SK-N-SH (cell line): ENCODE measurements at regions not wholly inside any gene's neighbourhood (a gene's known extent, or its start where the extent isn't known, plus 50 kb on each side); places are given as distances from the start of the nearest gene placed in this dataset.

ENCODE experiments used
- CTCF ChIA-PET: fragments of 300-600, 350-600 bp; formaldehyde crosslinking; extraction: SDS; loops from one replicate; lab custom pipeline; 2021; lab: Yijun Ruan, JAX
- POLR2A ChIA-PET: fragments of 350-600 bp; sonication (Branson Sonifier 250); formaldehyde crosslinking; extraction: SDS; loops from one replicate; lab custom pipeline; 2020; ENCODE audit warnings: antibody characterized with exemption, inconsistent platforms; lab: Yijun Ruan, JAX
- DNase-seq: peaks from one replicate; pipeline ENCODE4 v3.0.0; 2012
- H2AFZ ChIP-seq: fragments of 200-600 bp; sonication (generic); 2 replicates; pipeline ENCODE4 v1.8.1; 2016; ENCODE audit warnings: antibody characterized with exemption, mild to moderate bottlenecking, low read depth
- H3F3A ChIP-seq: fragments of 200-600 bp; sonication (generic); replicated peaks from 2 replicates; pipeline ENCODE3; 2016; ENCODE audit warnings: antibody characterized with exemption, mild to moderate bottlenecking; ENCODE audit not compliant: insufficient read depth
- H3K27ac ChIP-seq, 2 experiments: fragments of 200-500 bp in 1 of 2; fragments of 200-600 bp in 1 of 2; sonication (Bioruptor generic) in 1 of 2; sonication (generic), shearing (Covaris generic) in 1 of 2; 2 replicates each; pipeline versions ENCODE4 v1.5.1 to v1.6.1; 2014 to 2016; ENCODE audit warnings: low read depth in 2 of 2, inconsistent platforms in 1 of 2, low read length in 1 of 2, mild to moderate bottlenecking in 1 of 2, mixed read lengths in 1 of 2
- H3K27me3 ChIP-seq: fragments of 200-600 bp; sonication (generic), shearing (Covaris generic); 2 replicates; pipeline ENCODE4 v1.6.1; 2016; ENCODE audit warnings: mixed run types; ENCODE audit not compliant: insufficient read depth
- H3K36me3 ChIP-seq, 2 experiments: fragments of 200-500 bp in 1 of 2; fragments of 200-600 bp in 1 of 2; sonication (Bioruptor generic) in 1 of 2; sonication (generic) in 1 of 2; replicated peaks in 1 of 2; 2 replicates each; pipeline versions ENCODE3 to v1.5.1; 2014 to 2016; ENCODE audit warnings: low read length in 1 of 2, mild to moderate bottlenecking in 1 of 2; ENCODE audit not compliant: insufficient read depth in 2 of 2, control insufficient read depth in 1 of 2
- H3K4me1 ChIP-seq, 2 experiments: fragments of 200-500 bp in 1 of 2; fragments of 200-600 bp in 1 of 2; sonication (Bioruptor generic) in 1 of 2; sonication (generic), shearing (Covaris generic) in 1 of 2; 2 replicates each; pipeline versions ENCODE4 v1.5.1 to v1.6.1; 2014 to 2016; ENCODE audit warnings: low read depth in 1 of 2, low read length in 1 of 2, mixed run types in 1 of 2; ENCODE audit not compliant: insufficient read depth in 2 of 2, control insufficient read depth in 1 of 2
- H3K4me2 ChIP-seq: fragments of 200-600 bp; sonication (generic), shearing (Covaris generic); 2 replicates; pipeline ENCODE4 v1.6.1; 2017; ENCODE audit warnings: mixed run types
- H3K4me3 ChIP-seq, 2 experiments: fragments of 200-500 bp in 1 of 2; fragments of 200-600 bp in 1 of 2; sonication (Bioruptor generic) in 1 of 2; sonication (generic), shearing (Covaris generic) in 1 of 2; 2 replicates each; pipeline versions ENCODE4 v1.5.1 to v1.8.1; 2014 to 2016; ENCODE audit warnings: low read depth in 2 of 2, inconsistent platforms in 1 of 2, low read length in 1 of 2, mild to moderate bottlenecking in 1 of 2, mixed read lengths in 1 of 2, moderate library complexity in 1 of 2
- H3K79me2 ChIP-seq: fragments of 200-600 bp; sonication (generic); 2 replicates; pipeline ENCODE4 v1.8.1; 2017; ENCODE audit warnings: mild to moderate bottlenecking; ENCODE audit not compliant: insufficient read depth
- H3K9ac ChIP-seq: fragments of 200-600 bp; sonication (generic); 2 replicates; pipeline ENCODE4 v1.6.1; 2017; ENCODE audit warnings: mixed run types
- H3K9me2 ChIP-seq: fragments of 200-600 bp; sonication (generic); 2 replicates; pipeline ENCODE4 v1.6.1; 2017; ENCODE audit warnings: mixed run types
- H3K9me3 ChIP-seq: fragments of 200-600 bp; sonication (generic); 2 replicates; pipeline ENCODE4 v1.6.1; 2017; ENCODE audit warnings: mixed run types, mild to moderate bottlenecking, moderate library complexity
- H4K20me1 ChIP-seq: fragments of 200-600 bp; sonication (generic); 2 replicates; pipeline ENCODE4 v1.6.1; 2017; ENCODE audit warnings: mild to moderate bottlenecking, mixed run types; ENCODE audit not compliant: insufficient read depth
- CHD2 ChIP-seq: fragments of 150-350 bp; IDR thresholded peaks from 2 replicates; pipeline ENCODE4 v1.6.1; 2018; ENCODE audit warnings: low read length; ENCODE audit not compliant: partially characterized antibody
- FOSL2 ChIP-seq: IDR thresholded peaks from 2 replicates; pipeline ENCODE4 v1.4.0; 2012; ENCODE audit warnings: low read depth, mild to moderate bottlenecking, moderate library complexity, borderline replicate concordance
- FOXM1 ChIP-seq: IDR thresholded peaks from 2 replicates; pipeline ENCODE4 v1.4.0; 2012; ENCODE audit warnings: low read depth, mild to moderate bottlenecking
- GATA2 ChIP-seq: sonication (generic); formaldehyde crosslinking; IDR thresholded peaks from 2 replicates; pipeline ENCODE4 v1.5.0; 2020; ENCODE audit warnings: mild to moderate bottlenecking, missing genetic modification reagents
- JUND ChIP-seq: IDR thresholded peaks from 2 replicates; pipeline ENCODE4 v1.4.0; 2012
- MXI1 ChIP-seq: IDR thresholded peaks from 2 replicates; pipeline ENCODE4 v1.6.1; 2012; ENCODE audit warnings: mild to moderate bottlenecking, low read depth, low read length, improper control_type of control experiment
- POLR2AphosphoS5 ChIP-seq: IDR thresholded peaks from 2 replicates; pipeline ENCODE4 v1.6.1; 2012; ENCODE audit warnings: low read depth, low read length
- RCOR1 ChIP-seq: fragments of 150-350 bp; IDR thresholded peaks from 2 replicates; pipeline ENCODE4 v1.6.1; 2017; ENCODE audit warnings: antibody characterized with exemption, low read length
- RFX5 ChIP-seq: IDR thresholded peaks from 2 replicates; pipeline ENCODE4 v1.6.1; 2012; ENCODE audit warnings: mild to moderate bottlenecking, improper control_type of control experiment, low read length
- SMC3 ChIP-seq: IDR thresholded peaks from 2 replicates; pipeline ENCODE4 v1.6.1; 2012; ENCODE audit warnings: low read depth, low read length, improper control_type of control experiment
- TCF12 ChIP-seq: IDR thresholded peaks from 2 replicates; pipeline ENCODE4 v1.4.0; 2012
- TEAD4 ChIP-seq: IDR thresholded peaks from 2 replicates; pipeline ENCODE4 v1.4.0; 2012; ENCODE audit warnings: mild to moderate bottlenecking, borderline replicate concordance; ENCODE audit not compliant: insufficient read depth
- WGBS: methylation state at CpG from one replicate; pipeline ENCODE4 v1.1.6; 2017; ENCODE audit warnings: low lambda C conversion rate; 5-methylcytosine and 5-hydroxymethylcytosine counted together
- TF ChIP-seq, protein P1 (sequence below): IDR thresholded peaks from 2 replicates; pipeline ENCODE4 v1.4.0; 2012; ENCODE audit warnings: low read depth, borderline replicate concordance
- TF ChIP-seq, protein P2 (sequence below): IDR thresholded peaks from 2 replicates; pipeline ENCODE4 v1.4.0; 2012; ENCODE audit warnings: low read depth, borderline replicate concordance
- TF ChIP-seq, protein P3 (sequence below): IDR thresholded peaks from 2 replicates; pipeline ENCODE4 v1.6.1; 2012; ENCODE audit warnings: mild to moderate bottlenecking, low read depth, low read length, moderate library complexity
- TF ChIP-seq, protein P4 (sequence below): fragments of 150-350 bp; IDR thresholded peaks from 2 replicates; pipeline ENCODE4 v1.6.1; 2016; ENCODE audit warnings: mild to moderate bottlenecking, low read depth, low read length
- TF ChIP-seq, protein P5 (sequence below): IDR thresholded peaks from 2 replicates; pipeline ENCODE4; 2012

DNA sequence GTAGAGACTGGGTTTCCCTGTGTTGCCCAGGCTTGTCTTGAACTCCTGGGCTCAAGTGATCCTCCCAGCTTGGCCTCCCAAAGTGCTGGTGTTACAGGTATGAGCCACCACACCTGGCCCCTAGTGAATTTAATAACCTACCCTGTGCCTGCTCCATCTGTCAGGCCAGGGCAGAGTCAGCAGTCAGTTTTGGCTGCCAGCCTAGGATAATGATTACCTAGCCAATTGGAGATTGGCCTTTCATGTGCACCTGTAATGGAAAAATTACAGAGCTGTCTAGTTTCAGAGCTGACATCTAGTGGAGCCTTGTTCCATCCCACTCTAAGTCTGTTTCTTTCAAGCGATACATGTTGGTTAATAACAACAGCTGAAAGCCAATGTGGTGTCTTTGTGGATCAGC is 92.0 kb downstream of the DIRAS3 start:
- H3F3A ChIP-seq = no peaks in the 10 kb centered on the region
- H3K27ac ChIP-seq = no peak overlapping the region
- ChIA-PET CTCF (interaction anchor here (1.1 to 1.4 kb wide), 2 partner anchors 9 to 51 kb away, joined by 3 read pairs; no protein-coding TSS in a partner anchor), POLR2A (no interaction called here)
- no peak overlapping the region for H2AFZ ChIP-seq
- H3K27me3 ChIP-seq = no peaks in the 10 kb centered on the region
- H3K9me3 ChIP-seq = 0 out of 2 replicates have a peak, but pooled peaks cover 1% of the 10 kb centered on the region
- WGBS = 100% methylated on average over 1 of the region's 1 CpG
- no peaks in the 10 kb centered on the region for H3K79me2 ChIP-seq
- peaks cover 0 to 11% of the 10 kb centered on the region in 2 experiments; a peak in 2 of 4 replicates for H3K4me1 ChIP-seq
- no peaks in the 10 kb centered on the region for H4K20me1 ChIP-seq
- no peak overlapping the region for H3K4me2 ChIP-seq
- TF ChIP-seq MXI1 (no peak), JUND (no peak), FOXM1 (no peak), GATA2 (CRISPR knock-in tag) (no peak), TEAD4 (no peak), RCOR1 (no peak), SMC3 (no peak)
- TF ChIP-seq, protein P1, sequence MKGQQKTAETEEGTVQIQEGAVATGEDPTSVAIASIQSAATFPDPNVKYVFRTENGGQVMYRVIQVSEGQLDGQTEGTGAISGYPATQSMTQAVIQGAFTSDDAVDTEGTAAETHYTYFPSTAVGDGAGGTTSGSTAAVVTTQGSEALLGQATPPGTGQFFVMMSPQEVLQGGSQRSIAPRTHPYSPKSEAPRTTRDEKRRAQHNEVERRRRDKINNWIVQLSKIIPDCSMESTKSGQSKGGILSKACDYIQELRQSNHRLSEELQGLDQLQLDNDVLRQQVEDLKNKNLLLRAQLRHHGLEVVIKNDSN = no peak
- H3K36me3 ChIP-seq = peaks cover 0 to 8% of the 10 kb centered on the region in 2 experiments
- no peak for DNase-seq
- H3K9ac ChIP-seq = no peak overlapping the region
- H3K9me2 ChIP-seq = no peaks in the 10 kb centered on the region
- H3K4me3 ChIP-seq = no peak overlapping the region

DNA sequence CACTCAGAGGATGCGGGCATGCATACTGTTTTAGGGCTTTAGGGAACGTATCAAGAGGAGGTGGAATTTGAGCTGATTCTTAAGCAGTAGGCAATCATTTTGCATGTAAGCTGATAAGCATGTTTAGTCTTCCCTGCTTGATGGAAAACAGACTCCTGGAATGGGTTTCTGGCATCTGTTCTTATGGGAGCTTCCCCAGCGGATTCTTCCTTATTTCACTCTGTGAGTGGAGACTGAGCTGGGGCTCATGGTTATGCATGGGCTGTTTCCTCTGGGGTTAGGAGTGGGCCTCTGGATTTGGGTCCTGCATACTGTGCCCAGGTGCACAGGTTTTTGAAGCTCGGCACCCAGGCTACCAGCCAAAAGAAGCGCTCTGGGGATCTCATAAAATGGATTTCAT is 93.4 kb downstream of the DIRAS3 start:
- 71% methylated on average over 3 of the region's 5 CpGs for WGBS
- CTCF ChIA-PET = interaction anchor here (1.6 to 2.4 kb wide), 2 partner anchors 103 to 197 kb away, joined by 4 to 7 read pairs; no protein-coding TSS in a partner anchor
- POLR2A ChIA-PET = no interaction called here
- TF ChIP-seq, protein P2, sequence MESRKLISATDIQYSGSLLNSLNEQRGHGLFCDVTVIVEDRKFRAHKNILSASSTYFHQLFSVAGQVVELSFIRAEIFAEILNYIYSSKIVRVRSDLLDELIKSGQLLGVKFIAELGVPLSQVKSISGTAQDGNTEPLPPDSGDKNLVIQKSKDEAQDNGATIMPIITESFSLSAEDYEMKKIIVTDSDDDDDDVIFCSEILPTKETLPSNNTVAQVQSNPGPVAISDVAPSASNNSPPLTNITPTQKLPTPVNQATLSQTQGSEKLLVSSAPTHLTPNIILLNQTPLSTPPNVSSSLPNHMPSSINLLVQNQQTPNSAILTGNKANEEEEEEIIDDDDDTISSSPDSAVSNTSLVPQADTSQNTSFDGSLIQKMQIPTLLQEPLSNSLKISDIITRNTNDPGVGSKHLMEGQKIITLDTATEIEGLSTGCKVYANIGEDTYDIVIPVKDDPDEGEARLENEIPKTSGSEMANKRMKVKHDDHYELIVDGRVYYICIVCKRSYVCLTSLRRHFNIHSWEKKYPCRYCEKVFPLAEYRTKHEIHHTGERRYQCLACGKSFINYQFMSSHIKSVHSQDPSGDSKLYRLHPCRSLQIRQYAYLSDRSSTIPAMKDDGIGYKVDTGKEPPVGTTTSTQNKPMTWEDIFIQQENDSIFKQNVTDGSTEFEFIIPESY = no peak
- TF ChIP-seq POLR2AphosphoS5 (peak; percentile 40; the same call in 1 of the 2 replicates), JUND (peak; percentile 37), FOSL2 (no peak), RFX5 (no peak), CHD2 (no peak), MXI1 (no peak), TCF12 (peak; percentile 95), FOXM1 (no peak)
- TF ChIP-seq, protein P1 = no peak
- TF ChIP-seq, protein P3, sequence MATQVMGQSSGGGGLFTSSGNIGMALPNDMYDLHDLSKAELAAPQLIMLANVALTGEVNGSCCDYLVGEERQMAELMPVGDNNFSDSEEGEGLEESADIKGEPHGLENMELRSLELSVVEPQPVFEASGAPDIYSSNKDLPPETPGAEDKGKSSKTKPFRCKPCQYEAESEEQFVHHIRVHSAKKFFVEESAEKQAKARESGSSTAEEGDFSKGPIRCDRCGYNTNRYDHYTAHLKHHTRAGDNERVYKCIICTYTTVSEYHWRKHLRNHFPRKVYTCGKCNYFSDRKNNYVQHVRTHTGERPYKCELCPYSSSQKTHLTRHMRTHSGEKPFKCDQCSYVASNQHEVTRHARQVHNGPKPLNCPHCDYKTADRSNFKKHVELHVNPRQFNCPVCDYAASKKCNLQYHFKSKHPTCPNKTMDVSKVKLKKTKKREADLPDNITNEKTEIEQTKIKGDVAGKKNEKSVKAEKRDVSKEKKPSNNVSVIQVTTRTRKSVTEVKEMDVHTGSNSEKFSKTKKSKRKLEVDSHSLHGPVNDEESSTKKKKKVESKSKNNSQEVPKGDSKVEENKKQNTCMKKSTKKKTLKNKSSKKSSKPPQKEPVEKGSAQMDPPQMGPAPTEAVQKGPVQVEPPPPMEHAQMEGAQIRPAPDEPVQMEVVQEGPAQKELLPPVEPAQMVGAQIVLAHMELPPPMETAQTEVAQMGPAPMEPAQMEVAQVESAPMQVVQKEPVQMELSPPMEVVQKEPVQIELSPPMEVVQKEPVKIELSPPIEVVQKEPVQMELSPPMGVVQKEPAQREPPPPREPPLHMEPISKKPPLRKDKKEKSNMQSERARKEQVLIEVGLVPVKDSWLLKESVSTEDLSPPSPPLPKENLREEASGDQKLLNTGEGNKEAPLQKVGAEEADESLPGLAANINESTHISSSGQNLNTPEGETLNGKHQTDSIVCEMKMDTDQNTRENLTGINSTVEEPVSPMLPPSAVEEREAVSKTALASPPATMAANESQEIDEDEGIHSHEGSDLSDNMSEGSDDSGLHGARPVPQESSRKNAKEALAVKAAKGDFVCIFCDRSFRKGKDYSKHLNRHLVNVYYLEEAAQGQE = no peak
- TF ChIP-seq, protein P4, sequence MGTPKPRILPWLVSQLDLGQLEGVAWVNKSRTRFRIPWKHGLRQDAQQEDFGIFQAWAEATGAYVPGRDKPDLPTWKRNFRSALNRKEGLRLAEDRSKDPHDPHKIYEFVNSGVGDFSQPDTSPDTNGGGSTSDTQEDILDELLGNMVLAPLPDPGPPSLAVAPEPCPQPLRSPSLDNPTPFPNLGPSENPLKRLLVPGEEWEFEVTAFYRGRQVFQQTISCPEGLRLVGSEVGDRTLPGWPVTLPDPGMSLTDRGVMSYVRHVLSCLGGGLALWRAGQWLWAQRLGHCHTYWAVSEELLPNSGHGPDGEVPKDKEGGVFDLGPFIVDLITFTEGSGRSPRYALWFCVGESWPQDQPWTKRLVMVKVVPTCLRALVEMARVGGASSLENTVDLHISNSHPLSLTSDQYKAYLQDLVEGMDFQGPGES = no peak
- TF ChIP-seq, protein P5, sequence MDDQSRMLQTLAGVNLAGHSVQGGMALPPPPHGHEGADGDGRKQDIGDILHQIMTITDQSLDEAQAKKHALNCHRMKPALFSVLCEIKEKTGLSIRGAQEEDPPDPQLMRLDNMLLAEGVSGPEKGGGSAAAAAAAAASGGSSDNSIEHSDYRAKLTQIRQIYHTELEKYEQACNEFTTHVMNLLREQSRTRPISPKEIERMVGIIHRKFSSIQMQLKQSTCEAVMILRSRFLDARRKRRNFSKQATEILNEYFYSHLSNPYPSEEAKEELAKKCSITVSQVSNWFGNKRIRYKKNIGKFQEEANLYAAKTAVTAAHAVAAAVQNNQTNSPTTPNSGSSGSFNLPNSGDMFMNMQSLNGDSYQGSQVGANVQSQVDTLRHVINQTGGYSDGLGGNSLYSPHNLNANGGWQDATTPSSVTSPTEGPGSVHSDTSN = peak; percentile 78

More for the DNA sequence above, 93.4 kb downstream of the DIRAS3 start:
- peak overlapping the region in 1 of 2 experiments; percentile 86; a peak in 2 of 4 replicates for H3K27ac ChIP-seq
- no peaks in the 10 kb centered on the region for H3K27me3 ChIP-seq
- no peak overlapping the region for H3K4me2 ChIP-seq
- no peaks in the 10 kb centered on the region for H3K36me3 ChIP-seq
- H4K20me1 ChIP-seq = no peaks in the 10 kb centered on the region
- no peaks in the 10 kb centered on the region for H3F3A ChIP-seq
- H3K79me2 ChIP-seq = no peaks in the 10 kb centered on the region
- peak; percentile 48 for DNase-seq
- no peaks in the 10 kb centered on the region for H3K9me3 ChIP-seq
- H2AFZ ChIP-seq = no peak overlapping the region
- H3K9ac ChIP-seq = no peak overlapping the region
- H3K4me3 ChIP-seq = no peak overlapping the region
- H3K9me2 ChIP-seq = no peaks in the 10 kb centered on the region
- peaks cover 0 to 11% of the 10 kb centered on the region in 2 experiments; a peak in 2 of 4 replicates for H3K4me1 ChIP-seq
